ENCODE measurements at regions not wholly inside any gene's neighbourhood (a gene's known extent, or its start where the extent isn't known, plus 50 kb on each side); places are given as distances from the start of the nearest gene placed in this dataset.

- no peak for TF ChIP-seq TCF12 (IDR thresholded peaks at IDR 0.05; ENCODE audit: low read depth)
- no peak for TF ChIP-seq EGR1 (IDR thresholded peaks at IDR 0.05)
- TF ChIP-seq MAX (IDR thresholded peaks at IDR 0.05) = no peak
- TF ChIP-seq TAF1 (IDR thresholded peaks at IDR 0.05; ENCODE audit: low read depth) = no peak
- no peak for TF ChIP-seq EP300 (IDR thresholded peaks at IDR 0.05; ENCODE audit: borderline replicate concordance)
- TF ChIP-seq USF1 (IDR thresholded peaks at IDR 0.05) = no peak
- TF ChIP-seq ZBTB7A (IDR thresholded peaks at IDR 0.05; ENCODE audit: low read depth) = no peak
- no peak for TF ChIP-seq REST (IDR thresholded peaks at IDR 0.05; ENCODE audit: low read depth)
- TF ChIP-seq CEBPB (IDR thresholded peaks at IDR 0.05) = no peak
Observed at GRCh38 chr1:55815745-55816455, 600.7 kb upstream of the USP24 start.
